Activated CD4-positive, alpha-beta T cell treated with anti-CD3 and anti-CD28 coated beads, Interleukin-2, amount 10 ng/mL, durations not matched to agents 7 days and 5 days (primary cell): ENCODE measurements at regions not wholly inside any gene's neighbourhood (a gene's known extent, or its start where the extent isn't known, plus 50 kb on each side); places are given as distances from the start of the nearest gene placed in this dataset.

Experiments used
- CTCF ChIA-PET: fragments of 350-600 bp; sonication (Branson Sonifier 250); formaldehyde crosslinking; loops from one replicate; lab custom pipeline; 2021; ENCODE audit warnings: antibody characterized with exemption; lab: Charles Lee
- POLR2A ChIA-PET: fragments of 350-600 bp; sonication (Branson Sonifier 250); formaldehyde crosslinking; loops from one replicate; lab custom pipeline; 2021; ENCODE audit warnings: antibody characterized with exemption; lab: Charles Lee
- DNase-seq: peaks from one replicate; pipeline ENCODE4 v3.0.0-alpha.2; 2020
- H3K27ac Mint-ChIP-seq: one replicate; pipeline ENCODE4 v1.8.0; 2021; ENCODE audit warnings: mild to moderate bottlenecking, moderate library complexity, mixed read lengths
- H3K27me3 Mint-ChIP-seq: one replicate; pipeline ENCODE4 v1.8.0; 2021; ENCODE audit warnings: mixed read lengths
- H3K36me3 Mint-ChIP-seq: one replicate; pipeline ENCODE4 v1.8.0; 2021; ENCODE audit warnings: low read depth, mixed read lengths
- H3K4me1 Mint-ChIP-seq: one replicate; pipeline ENCODE4 v1.8.0; 2021; ENCODE audit warnings: mixed read lengths
- H3K4me3 Mint-ChIP-seq: one replicate; pipeline ENCODE4 v1.8.0; 2021; ENCODE audit warnings: mild to moderate bottlenecking, moderate library complexity, mixed read lengths
- H3K9me3 Mint-ChIP-seq: one replicate; pipeline ENCODE4 v1.8.0; 2021; ENCODE audit warnings: mixed read lengths

DNA sequence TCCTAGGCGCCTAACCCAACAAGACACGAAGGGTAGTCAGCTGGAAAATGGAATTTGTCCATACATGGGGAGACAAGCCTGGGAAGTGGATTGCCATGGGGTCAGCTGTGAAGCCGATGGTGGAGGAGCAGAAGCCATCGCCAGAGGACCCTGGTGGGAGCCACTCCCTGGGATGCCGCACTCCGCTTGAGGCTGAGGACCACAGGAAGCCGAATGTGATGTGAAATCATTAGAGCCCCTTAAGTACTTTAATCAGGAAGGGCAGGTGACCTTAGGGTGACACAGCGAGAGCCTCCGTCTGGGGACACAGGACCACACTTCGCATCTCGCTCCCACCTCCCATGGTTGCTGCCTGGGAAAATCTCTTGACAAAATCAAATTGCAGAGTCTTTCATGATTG, 614.6 kb upstream of the MGMT start:
- no peak overlapping the region for H3K4me3 Mint-ChIP-seq
- no peak overlapping the region for H3K27ac Mint-ChIP-seq
- CTCF ChIA-PET, result no interaction called here
- no peaks in the 10 kb centered on the region for H3K4me1 Mint-ChIP-seq
- POLR2A ChIA-PET, result no interaction called here
- no peaks in the 10 kb centered on the region for H3K36me3 Mint-ChIP-seq
- no peaks in the 10 kb centered on the region for H3K9me3 Mint-ChIP-seq
- no peak for DNase-seq
- no peaks in the 10 kb centered on the region for H3K27me3 Mint-ChIP-seq

DNA sequence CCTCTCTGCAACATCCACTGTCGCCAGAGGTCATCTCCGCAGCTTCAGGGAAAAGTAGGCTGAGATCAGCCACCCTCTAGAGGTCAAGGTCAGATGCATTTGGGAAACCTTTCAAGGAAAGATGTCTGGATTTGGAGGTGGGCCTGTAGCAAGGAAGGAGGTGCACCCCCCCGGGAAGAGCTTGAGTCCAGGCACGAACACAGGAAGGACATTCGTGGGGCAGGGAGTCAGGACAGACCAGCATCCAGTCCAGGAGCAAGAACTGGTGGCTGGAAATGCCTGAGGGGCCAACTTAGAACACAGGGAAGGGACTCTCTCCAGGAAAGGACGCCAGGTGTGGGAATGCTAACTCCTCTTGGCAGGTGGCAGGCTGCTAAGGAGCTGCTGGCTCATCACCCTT, 614.1 kb upstream of the MGMT start:
- DNase-seq, result no peak
- ChIA-PET CTCF (no interaction called here), POLR2A (no interaction called here)
- no peak overlapping the region for H3K27ac Mint-ChIP-seq
- no peak overlapping the region for H3K4me3 Mint-ChIP-seq
- H3K9me3 Mint-ChIP-seq, result no peaks in the 10 kb centered on the region
- no peaks in the 10 kb centered on the region for H3K27me3 Mint-ChIP-seq
- H3K4me1 Mint-ChIP-seq, result no peaks in the 10 kb centered on the region
- no peaks in the 10 kb centered on the region for H3K36me3 Mint-ChIP-seq

DNA sequence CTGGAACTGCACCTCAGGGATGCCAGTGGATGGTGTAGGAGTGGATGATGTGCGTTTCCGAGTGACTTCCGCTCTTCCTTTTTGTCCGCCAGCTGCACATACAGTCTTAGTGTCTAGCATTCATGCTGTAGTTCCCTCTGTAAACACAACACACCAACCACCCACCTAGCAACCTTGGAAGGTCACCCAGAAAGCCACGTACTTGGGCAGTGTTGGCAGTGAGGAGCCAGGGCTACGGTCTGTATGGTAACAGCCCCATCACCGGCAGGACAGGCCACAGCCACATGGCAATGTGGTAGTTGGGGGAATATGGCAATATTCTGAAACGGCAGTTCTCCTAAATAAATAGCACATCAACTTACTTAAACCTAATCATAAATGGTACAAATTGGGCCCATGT, 613.5 kb upstream of the MGMT start:
- Mint-ChIP-seq H3K36me3 (no peaks in the 10 kb centered on the region), H3K27ac (no peak overlapping the region), H3K27me3 (no peaks in the 10 kb centered on the region), H3K4me3 (no peak overlapping the region), H3K4me1 (no peaks in the 10 kb centered on the region), H3K9me3 (no peaks in the 10 kb centered on the region)
- ChIA-PET CTCF (no interaction called here), POLR2A (no interaction called here)
- no peak for DNase-seq

DNA sequence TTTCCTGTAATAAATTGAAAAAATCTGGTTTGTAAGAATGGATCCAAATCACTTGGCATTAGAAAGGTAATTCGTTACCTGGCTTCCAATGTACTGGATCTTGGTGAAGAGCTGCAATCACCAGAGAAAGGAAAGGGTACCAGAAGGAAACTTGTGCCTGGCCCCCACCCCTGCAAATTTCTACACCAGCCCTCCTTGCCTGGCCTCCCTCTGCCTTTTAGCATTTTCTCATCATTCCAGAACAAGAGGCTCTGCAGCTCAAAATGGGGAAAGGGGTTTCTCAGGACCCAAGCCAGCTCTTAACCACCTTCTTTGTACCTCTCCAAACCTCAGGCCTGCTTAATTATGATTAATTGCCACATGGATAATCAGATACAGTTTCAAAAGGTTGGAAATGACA, 612.8 kb upstream of the MGMT start:
- no peak overlapping the region for H3K4me3 Mint-ChIP-seq
- H3K27ac Mint-ChIP-seq, result no peak overlapping the region
- no peaks in the 10 kb centered on the region for H3K4me1 Mint-ChIP-seq
- ChIA-PET CTCF (no interaction called here), POLR2A (no interaction called here)
- DNase-seq, result no peak
- no peaks in the 10 kb centered on the region for H3K27me3 Mint-ChIP-seq
- no peaks in the 10 kb centered on the region for H3K9me3 Mint-ChIP-seq
- no peaks in the 10 kb centered on the region for H3K36me3 Mint-ChIP-seq

DNA sequence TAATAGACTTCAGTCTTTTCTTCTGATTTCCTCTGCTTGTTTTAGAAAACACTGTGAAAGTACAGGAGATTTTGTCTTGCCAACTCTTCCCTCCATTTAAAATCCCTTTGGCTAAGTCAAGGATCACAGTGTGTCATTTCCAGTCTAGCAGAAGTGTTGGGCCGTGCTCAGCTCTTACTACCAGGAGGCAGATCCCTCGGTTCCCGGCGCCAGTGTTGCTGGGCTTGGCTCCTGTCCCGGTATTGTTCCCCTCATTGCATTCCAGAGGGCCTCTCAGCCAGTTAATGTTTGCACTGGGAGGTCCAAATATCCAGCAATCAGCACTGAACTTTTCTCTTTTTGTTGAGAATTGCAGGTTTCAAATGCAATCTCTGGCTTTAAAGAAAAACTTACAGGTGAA, 612.1 kb upstream of the MGMT start:
- no peak overlapping the region for H3K27ac Mint-ChIP-seq
- no peaks in the 10 kb centered on the region for H3K4me1 Mint-ChIP-seq
- no peak for DNase-seq
- POLR2A ChIA-PET, result no interaction called here
- no peak overlapping the region for H3K4me3 Mint-ChIP-seq
- CTCF ChIA-PET, result no interaction called here
- H3K36me3 Mint-ChIP-seq, result no peaks in the 10 kb centered on the region
- no peaks in the 10 kb centered on the region for H3K9me3 Mint-ChIP-seq
- H3K27me3 Mint-ChIP-seq, result no peaks in the 10 kb centered on the region

DNA sequence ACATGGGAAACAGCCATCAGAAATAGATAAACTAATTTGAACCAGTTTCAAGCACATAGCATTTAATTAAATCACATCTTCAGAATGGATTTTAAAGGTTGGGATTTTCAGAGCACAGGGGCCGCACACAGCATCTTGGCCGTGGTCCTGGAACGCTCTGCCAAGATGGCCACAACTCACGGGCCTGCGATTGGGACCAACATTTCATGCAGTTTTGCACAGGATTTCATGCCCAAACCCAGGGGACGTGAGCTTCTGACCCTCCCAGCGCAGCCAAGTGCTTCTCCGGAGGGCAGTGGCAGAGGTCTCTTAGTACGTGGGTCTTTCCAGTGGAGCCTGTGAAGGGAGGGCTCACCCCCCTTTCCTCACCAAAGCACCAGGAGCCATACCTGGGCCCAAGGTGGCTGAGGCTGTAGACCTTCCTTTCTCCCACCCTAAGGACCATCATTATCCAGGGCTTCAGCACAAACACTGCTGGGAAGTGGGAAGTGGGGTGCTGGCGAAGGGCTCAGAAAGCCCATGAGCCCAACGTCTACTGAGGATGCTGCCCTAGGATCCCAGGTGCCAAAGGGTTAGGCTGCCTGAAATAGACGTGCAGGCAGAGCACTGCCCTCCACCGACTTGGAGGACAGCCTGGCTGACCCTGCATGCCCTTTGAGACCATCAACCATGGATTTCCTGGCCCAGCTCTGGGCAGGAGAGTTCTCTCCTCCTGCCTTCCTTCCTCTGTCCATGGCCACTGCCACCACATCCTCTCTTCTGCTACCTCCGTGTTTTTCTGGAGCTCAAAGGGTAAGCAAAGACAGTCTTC, 611.2 kb upstream of the MGMT start:
- no peak overlapping the region for H3K27ac Mint-ChIP-seq
- H3K4me3 Mint-ChIP-seq, result no peak overlapping the region
- no peaks in the 10 kb centered on the region for H3K36me3 Mint-ChIP-seq
- POLR2A ChIA-PET, result no interaction called here
- H3K9me3 Mint-ChIP-seq, result no peaks in the 10 kb centered on the region
- no peaks in the 10 kb centered on the region for H3K27me3 Mint-ChIP-seq
- CTCF ChIA-PET, result no interaction called here
- DNase-seq, result no peak
- no peaks in the 10 kb centered on the region for H3K4me1 Mint-ChIP-seq

DNA sequence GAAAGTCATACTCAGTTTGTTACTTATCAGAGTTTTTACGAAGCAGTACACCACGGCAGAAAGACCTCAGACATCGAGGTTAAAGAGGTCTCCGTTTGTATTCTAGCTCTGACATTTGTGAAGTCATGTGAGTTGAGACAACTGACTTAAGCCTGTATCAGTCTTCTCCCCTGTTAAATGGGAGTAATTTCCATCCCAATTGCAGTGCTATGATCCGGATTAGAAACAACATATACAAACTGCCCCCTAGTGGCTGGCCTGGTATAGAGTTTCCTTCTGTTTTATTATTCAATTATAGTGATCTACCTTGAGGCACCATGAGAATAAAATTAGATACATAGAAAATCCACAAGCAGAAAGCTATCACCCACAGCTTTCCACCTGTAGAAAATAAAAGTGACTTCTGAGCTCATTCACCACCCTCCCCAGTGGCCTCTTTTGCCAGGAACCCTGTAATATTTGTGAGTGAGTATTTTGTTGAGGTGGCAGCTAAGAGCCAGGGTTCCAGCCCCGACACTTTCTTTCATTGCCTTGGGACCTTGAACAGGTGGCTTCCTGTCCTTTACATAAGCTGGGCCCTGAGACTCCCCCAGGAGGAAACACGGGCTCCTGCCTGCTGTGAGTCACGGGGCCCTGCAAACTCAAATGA, 607.2 kb upstream of the MGMT start:
- CTCF ChIA-PET, result interaction anchor here (0.9 to 1.1 kb wide), 2 partner anchors 18 to 54 kb away, joined by 3 read pairs; no protein-coding TSS in a partner anchor
- H3K27ac Mint-ChIP-seq, result no peak overlapping the region
- H3K4me1 Mint-ChIP-seq, result no peaks in the 10 kb centered on the region
- no peak overlapping the region for H3K4me3 Mint-ChIP-seq
- POLR2A ChIA-PET, result no interaction called here
- H3K9me3 Mint-ChIP-seq, result no peaks in the 10 kb centered on the region
- no peaks in the 10 kb centered on the region for H3K27me3 Mint-ChIP-seq
- peak; percentile 39 for DNase-seq
- no peaks in the 10 kb centered on the region for H3K36me3 Mint-ChIP-seq

DNA sequence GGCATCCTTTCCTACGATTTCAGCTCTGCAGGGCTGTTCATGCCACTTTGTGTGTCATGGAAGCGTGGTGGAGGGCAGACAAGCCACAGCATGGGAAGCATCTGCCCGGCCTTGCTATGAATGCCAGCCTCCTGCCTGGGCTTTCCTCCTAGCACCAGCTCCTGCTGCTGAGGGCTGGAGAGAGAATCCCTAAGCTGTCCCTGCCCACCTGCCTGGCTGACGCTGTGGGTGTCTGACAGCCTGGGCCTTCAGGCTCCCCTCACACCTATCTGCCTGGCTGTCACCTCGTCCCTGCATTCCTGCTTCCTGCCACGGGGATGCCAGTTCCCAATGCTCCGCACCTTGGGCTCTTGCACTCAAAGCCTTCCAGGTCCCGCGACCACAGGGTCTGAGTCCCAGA, 606.5 kb upstream of the MGMT start:
- no peak for DNase-seq
- POLR2A ChIA-PET, result no interaction called here
- Mint-ChIP-seq H3K4me1 (no peaks in the 10 kb centered on the region), H3K27me3 (no peaks in the 10 kb centered on the region), H3K27ac (no peak overlapping the region), H3K4me3 (no peak overlapping the region), H3K9me3 (no peaks in the 10 kb centered on the region), H3K36me3 (no peaks in the 10 kb centered on the region)
- CTCF ChIA-PET, result interaction anchor here (0.9 to 1.0 kb wide), 2 partner anchors 18 to 25 kb away, joined by 3 read pairs; no protein-coding TSS in a partner anchor

DNA sequence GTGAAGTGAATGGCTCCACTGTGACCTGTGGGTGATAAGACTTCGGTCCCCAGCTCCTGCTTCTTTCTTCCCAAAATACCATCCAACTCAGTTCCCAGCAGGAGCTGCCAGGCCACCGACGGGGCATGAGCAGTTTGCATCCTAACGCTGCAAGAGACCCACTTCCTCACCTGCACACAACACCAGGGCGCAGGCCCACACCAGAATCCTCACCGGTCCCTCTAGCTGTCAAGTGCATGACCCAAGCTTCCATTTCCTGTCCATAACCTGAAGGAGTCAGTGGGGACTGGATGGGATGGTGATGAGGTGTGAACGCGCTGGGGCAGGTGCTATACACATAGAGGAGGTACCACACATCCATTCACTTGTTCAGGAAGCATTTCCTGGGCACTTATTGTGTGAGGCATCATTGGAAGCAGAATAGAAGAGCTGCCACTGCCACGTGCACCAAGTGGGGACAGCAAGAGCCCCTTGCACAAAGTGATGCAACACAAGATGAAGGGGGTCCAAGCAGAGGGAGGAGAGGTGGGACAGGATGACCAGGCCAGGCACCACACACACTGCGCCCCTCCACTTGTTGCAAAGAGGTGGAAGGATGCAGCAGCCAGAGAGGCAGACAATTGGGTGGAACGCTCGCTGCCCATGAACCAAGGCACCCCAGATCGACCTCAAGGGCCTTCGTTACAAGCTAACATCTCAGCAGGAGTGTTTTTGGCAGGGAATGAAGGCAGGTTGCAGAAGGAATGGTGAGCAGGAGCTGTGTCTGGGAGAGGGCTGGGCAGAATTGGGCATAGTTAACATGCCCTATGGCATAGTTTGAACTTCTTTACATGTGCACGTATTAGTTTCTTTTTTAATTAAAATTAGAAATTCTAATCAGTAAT, 605.8 kb upstream of the MGMT start:
- CTCF ChIA-PET, result interaction anchor here (1.0 kb wide), 1 partner anchor 25 kb away, joined by 3 read pairs; no protein-coding TSS in a partner anchor
- Mint-ChIP-seq H3K36me3 (no peaks in the 10 kb centered on the region), H3K9me3 (no peaks in the 10 kb centered on the region), H3K4me3 (no peak overlapping the region), H3K27ac (no peak overlapping the region), H3K27me3 (no peaks in the 10 kb centered on the region), H3K4me1 (no peaks in the 10 kb centered on the region)
- POLR2A ChIA-PET, result no interaction called here
- DNase-seq, result no peak

DNA sequence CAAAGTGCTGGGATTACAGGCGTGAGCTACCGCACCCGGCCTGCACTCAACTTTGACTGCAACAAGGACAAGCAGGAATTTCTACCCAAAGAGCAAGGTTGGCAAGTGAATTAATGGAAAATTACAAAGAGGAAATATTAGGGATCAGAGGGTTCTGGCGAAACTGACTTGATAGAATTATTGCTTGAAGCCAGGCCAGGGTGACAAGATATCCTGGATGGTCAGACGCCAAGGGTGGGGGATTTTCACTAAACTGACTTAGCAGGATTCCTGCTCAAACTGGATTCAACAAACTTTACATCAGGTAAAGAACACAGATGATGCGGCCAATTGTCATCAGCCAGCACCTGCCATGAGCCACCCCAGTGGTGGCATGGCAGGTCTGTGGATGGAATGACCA, 603.6 kb upstream of the MGMT start:
- no peaks in the 10 kb centered on the region for H3K27me3 Mint-ChIP-seq
- no peaks in the 10 kb centered on the region for H3K36me3 Mint-ChIP-seq
- no peaks in the 10 kb centered on the region for H3K4me1 Mint-ChIP-seq
- ChIA-PET POLR2A (no interaction called here), CTCF (no interaction called here)
- H3K4me3 Mint-ChIP-seq, result no peak overlapping the region
- no peak for DNase-seq
- no peak overlapping the region for H3K27ac Mint-ChIP-seq
- no peaks in the 10 kb centered on the region for H3K9me3 Mint-ChIP-seq

DNA sequence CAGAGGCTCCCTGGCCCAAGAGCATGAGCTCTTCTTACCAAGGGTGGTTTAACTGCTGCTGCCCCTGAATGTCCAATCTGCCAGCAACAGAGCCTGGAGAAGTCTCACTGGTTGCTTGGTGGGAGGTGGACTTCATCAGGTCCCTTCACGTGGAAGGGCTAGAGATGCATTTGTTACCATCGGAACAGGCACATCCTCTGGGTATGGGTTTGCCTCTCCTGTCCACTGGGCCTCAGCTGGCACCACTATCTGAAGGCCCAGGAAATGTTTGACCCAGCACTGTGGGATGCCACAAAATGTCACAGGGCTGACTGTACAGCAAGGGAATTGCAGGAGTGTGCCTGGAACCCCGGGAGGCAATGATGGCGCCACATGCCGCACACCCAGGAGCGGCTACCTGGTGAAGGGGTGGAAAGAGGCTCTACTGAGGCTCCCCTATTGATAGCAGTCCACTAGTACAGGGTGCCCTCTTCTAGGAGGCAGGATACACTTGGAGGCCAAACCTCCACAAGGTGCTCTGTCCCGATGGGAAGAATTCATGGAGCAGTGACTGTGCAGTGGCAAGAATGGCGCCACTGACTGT, 603.1 kb upstream of the MGMT start:
- no peaks in the 10 kb centered on the region for H3K27me3 Mint-ChIP-seq
- H3K4me3 Mint-ChIP-seq, result no peak overlapping the region
- H3K9me3 Mint-ChIP-seq, result no peaks in the 10 kb centered on the region
- DNase-seq, result no peak
- H3K27ac Mint-ChIP-seq, result no peak overlapping the region
- POLR2A ChIA-PET, result no interaction called here
- CTCF ChIA-PET, result no interaction called here
- no peaks in the 10 kb centered on the region for H3K36me3 Mint-ChIP-seq
- no peaks in the 10 kb centered on the region for H3K4me1 Mint-ChIP-seq

DNA sequence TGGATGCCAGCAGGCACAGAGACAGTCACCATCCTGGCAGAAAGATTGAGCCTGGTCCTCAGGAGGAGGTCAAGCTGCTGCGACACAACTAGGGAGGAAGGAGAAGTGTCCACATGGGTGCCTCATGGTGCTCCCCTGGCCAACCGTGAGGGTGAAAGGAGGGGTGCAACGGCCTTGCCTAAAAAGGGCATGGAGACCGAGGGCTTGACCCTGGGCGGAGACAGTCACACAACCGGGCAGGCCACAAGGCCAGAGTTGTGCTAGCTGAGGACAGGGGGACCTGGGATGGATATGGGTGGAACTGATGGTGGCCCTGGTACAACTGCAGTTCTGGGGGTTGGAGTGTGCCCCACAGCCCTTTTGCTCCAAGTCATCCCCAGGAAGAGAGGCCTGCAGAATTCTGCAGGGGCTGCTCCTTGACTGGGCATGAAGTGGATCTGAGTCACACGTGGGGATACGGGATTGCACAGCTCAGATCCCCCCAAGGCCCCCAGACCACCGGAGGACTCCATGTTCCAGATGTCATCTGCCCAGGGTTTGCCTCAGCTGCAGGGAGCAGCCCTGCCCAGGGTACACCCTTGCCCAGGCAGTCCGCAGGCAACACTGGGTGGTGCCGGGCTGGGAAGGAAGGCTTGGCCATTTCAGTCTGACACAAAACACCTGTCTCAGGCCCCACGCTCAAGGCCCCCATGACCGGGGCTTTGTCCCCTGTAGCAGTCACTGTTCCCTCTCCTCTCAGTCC, 602.3 kb upstream of the MGMT start:
- Mint-ChIP-seq H3K9me3 (no peaks in the 10 kb centered on the region), H3K27me3 (no peaks in the 10 kb centered on the region), H3K27ac (no peak overlapping the region), H3K4me3 (no peak overlapping the region), H3K4me1 (no peaks in the 10 kb centered on the region), H3K36me3 (no peaks in the 10 kb centered on the region)
- POLR2A ChIA-PET, result no interaction called here
- CTCF ChIA-PET, result no interaction called here
- no peak for DNase-seq
